Mesothelial cell of epicardium (in vitro differentiated cells): ENCODE measurements at regions not wholly inside any gene's neighbourhood (a gene's known extent, or its start where the extent isn't known, plus 50 kb on each side); places are given as distances from the start of the nearest gene placed in this dataset.

Source experiments
- DNase-seq, 2 experiments: peaks; one replicate each; pipeline ENCODE4 v3.0.0; 2021; ENCODE audit warnings: low spot score in 2 of 2; ENCODE audit not compliant: unreplicated experiment in 2 of 2
- H3K27ac Mint-ChIP-seq: 2 replicates; pipeline ENCODE4 v1.8.0; 2021; ENCODE audit warnings: mixed read lengths
- H3K27me3 Mint-ChIP-seq: 2 replicates; pipeline ENCODE4 v1.8.0; 2021; ENCODE audit warnings: low read depth, mixed read lengths
- H3K36me3 Mint-ChIP-seq: 2 replicates; pipeline ENCODE4 v1.8.0; 2021; ENCODE audit warnings: mixed read lengths
- H3K4me1 Mint-ChIP-seq: 2 replicates; pipeline ENCODE4 v1.8.0; 2021; ENCODE audit warnings: mixed read lengths
- H3K4me3 Mint-ChIP-seq: 2 replicates; pipeline ENCODE4 v1.8.0; 2021; ENCODE audit warnings: mild to moderate bottlenecking, moderate library complexity, mixed read lengths
- H3K9me3 Mint-ChIP-seq: 2 replicates; pipeline ENCODE4 v1.8.0; 2021; ENCODE audit warnings: mixed read lengths
- CTCF ChIP-seq: fragments of 200-600 bp; sonication (generic); IDR thresholded peaks from one replicate; pipeline ENCODE4 v1.5.0; 2021; ENCODE audit warnings: antibody characterized with exemption; ENCODE audit not compliant: unreplicated experiment

- Mint-ChIP-seq H3K27ac (no peak overlapping the region), H3K36me3 (no peaks in the 10 kb centered on the region), H3K27me3 (no peaks in the 10 kb centered on the region), H3K9me3 (no peaks in the 10 kb centered on the region), H3K4me1 (peaks cover 4% of the 10 kb centered on the region), H3K4me3 (no peak overlapping the region)
- no peak for DNase-seq
- TF ChIP-seq CTCF, result no peak
Observed at GRCh38 chr6:48979085-48979484, 484.0 kb downstream of the MMUT start.

DNA sequence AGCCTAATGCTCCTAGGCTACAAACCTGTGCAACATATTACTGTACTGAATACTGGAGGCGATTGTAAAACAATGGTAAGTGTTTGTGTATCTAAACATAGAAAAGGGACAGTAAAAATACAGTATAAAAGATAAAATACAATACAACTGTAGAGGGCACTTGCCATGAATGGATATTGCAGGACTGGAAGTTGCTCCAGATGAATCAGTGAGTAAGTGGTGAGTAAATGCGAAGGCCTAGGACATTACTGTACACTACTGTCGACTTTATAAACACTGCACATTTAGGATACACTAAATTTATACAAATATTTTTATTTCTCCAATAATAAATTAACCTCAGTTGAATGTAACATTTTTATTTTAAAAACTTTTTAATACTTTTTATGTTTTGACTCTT lies 485.0 kb downstream of the MMUT start:
- H3K9me3 Mint-ChIP-seq, result no peaks in the 10 kb centered on the region
- H3K4me3 Mint-ChIP-seq, result no peak overlapping the region
- H3K27me3 Mint-ChIP-seq, result no peaks in the 10 kb centered on the region
- no peaks in the 10 kb centered on the region for H3K36me3 Mint-ChIP-seq
- no peak for DNase-seq
- TF ChIP-seq CTCF, result no peak
- H3K27ac Mint-ChIP-seq, result no peak overlapping the region
- peaks cover 4% of the 10 kb centered on the region for H3K4me1 Mint-ChIP-seq

DNA sequence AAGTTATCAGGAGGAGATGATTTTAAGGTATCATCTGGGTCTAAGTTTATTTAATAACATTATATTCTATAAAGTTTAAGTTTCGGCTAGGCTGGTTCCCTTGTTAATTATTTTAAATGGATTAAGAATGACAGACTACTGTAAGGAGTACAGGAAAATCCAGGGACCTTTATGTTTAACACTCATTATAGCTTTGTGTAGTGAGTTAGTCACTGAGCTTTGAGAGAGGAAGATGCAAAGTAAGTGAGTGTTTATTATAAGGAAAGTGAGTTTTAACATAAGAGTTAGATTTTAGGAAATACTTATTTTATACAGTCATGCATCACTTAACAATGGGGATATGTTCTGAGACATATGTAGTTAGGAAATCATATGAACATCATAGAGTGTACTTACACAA lies 485.5 kb downstream of the MMUT start:
- Mint-ChIP-seq H3K4me1 (peaks cover 4% of the 10 kb centered on the region), H3K36me3 (no peaks in the 10 kb centered on the region), H3K4me3 (no peak overlapping the region), H3K27ac (no peak overlapping the region), H3K27me3 (no peaks in the 10 kb centered on the region), H3K9me3 (peaks cover under 1% of the 10 kb centered on the region)
- no peak for DNase-seq
- no peak for TF ChIP-seq CTCF

DNA sequence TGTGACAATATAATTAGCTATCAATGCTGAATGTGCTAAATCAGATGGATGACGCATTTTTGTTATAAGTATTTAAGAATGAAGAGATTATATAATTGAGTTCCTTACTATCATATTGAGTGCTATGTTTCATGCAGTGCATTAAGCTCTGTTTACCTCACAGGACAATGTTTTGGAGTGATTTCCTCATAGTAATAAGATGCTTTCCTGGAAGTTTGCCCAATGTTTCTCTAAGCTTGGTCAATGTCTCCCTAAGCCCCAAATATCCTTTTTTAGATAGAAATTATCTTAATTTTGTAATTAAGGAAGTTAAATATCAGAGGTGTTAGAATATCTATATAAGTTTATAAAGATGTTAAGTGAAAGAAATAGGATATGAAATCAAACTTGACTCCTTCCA lies 489.6 kb downstream of the MMUT start:
- no peaks in the 10 kb centered on the region for H3K27me3 Mint-ChIP-seq
- peaks cover 4% of the 10 kb centered on the region for H3K4me1 Mint-ChIP-seq
- H3K4me3 Mint-ChIP-seq, result no peak overlapping the region
- H3K27ac Mint-ChIP-seq, result no peak overlapping the region
- H3K9me3 Mint-ChIP-seq, result peaks cover 3% of the 10 kb centered on the region
- no peak for DNase-seq
- no peaks in the 10 kb centered on the region for H3K36me3 Mint-ChIP-seq
- TF ChIP-seq CTCF, result no peak

DNA sequence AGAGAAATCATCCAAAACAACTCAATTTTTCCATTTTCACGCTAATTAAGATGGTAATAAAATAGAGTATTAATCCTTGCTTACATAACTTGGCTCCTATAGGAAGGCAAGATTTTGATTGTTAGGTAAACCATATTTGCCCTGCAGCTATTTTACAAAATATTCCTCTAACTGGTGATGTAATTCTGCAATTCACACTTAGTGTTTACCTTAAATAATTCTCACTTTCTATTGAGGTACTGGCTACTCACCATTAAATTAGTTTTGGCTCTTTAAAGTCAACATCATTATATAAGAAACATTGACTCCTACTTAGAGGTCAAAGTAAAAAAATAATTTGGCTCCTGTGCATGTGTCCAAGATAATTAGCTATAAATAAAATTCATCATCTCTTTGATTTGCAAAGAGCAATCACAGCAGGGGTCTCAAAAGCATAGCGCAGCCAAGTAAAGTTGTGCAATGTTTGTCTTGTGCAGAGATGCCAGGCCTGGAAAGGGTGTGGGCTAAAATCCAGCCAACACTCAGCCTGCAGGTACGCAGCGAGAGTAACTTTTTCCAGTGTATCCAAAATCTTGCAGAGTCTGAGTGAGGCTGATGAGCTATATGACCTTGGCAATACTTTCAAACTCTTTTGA lies 501.2 kb downstream of the MMUT start:
- no peak for TF ChIP-seq CTCF
- no peak for DNase-seq

More for the DNA sequence above, 501.2 kb downstream of the MMUT start:
- Mint-ChIP-seq H3K4me3 (no peak overlapping the region), H3K4me1 (no peaks in the 10 kb centered on the region), H3K9me3 (no peaks in the 10 kb centered on the region), H3K36me3 (no peaks in the 10 kb centered on the region), H3K27me3 (peaks cover 2% of the 10 kb centered on the region), H3K27ac (no peak overlapping the region)
